Ishikawa (cell line): ENCODE measurements at regions not wholly inside any gene's neighbourhood (a gene's known extent, or its start where the extent isn't known, plus 50 kb on each side); places are given as distances from the start of the nearest gene placed in this dataset.

ENCODE experiments used
- CEBPB ChIP-seq: IDR thresholded peaks from 2 replicates; pipeline ENCODE4 v1.6.1; 2012
- CREB1 ChIP-seq: IDR thresholded peaks from 2 replicates; pipeline ENCODE4 v1.6.1; 2012; ENCODE audit warnings: low read depth
- RAD21 ChIP-seq: IDR thresholded peaks from 2 replicates; pipeline ENCODE4 v1.6.1; 2012; ENCODE audit warnings: low read depth
- TAF1 ChIP-seq: IDR thresholded peaks from 2 replicates; pipeline ENCODE4 v1.6.1; 2012; ENCODE audit warnings: low read depth, mild to moderate bottlenecking
- YY1 ChIP-seq: IDR thresholded peaks from 2 replicates; pipeline ENCODE4 v1.6.1; 2012; ENCODE audit warnings: low read depth

- TF ChIP-seq CREB1 (no peak), TAF1 (no peak), CEBPB (no peak), RAD21 (no peak), YY1 (no peak)
Measured at GRCh38 chr11:109112261-109112660, 309.7 kb upstream of the C11orf87 start.
